Endothelial cell of umbilical vein (primary cell): ENCODE measurements at regions not wholly inside any gene's neighbourhood (a gene's known extent, or its start where the extent isn't known, plus 50 kb on each side); places are given as distances from the start of the nearest gene placed in this dataset.

Experiments used
- BruUV-seq: library from RNA; stranded (reverse); fragments of 400-500 nt; replicated peaks from 2 replicates; lab custom pipeline; 2021; lab: Mats Ljungman, UMichigan
- CTCF ChIA-PET: fragments of 300-600, 350-600 bp; sonication (Branson Sonifier 250); formaldehyde crosslinking; loops from one replicate; lab custom pipeline; 2021; ENCODE audit warnings: antibody characterized with exemption, inconsistent platforms; lab: Charles Lee
- POLR2A ChIA-PET: fragments of 300-600, 350-600 bp; sonication (Branson Sonifier 250); formaldehyde crosslinking; loops from one replicate; lab custom pipeline; 2021; ENCODE audit warnings: antibody characterized with exemption, inconsistent platforms; lab: Charles Lee
- DNase-seq: peaks from one replicate; pipeline ENCODE4 v3.0.0-alpha.2; 2011; ENCODE audit warnings: low read depth, low spot score
- FAIRE-seq: peaks from 2 replicates; lab custom pipeline; 2011; peaks lifted over from hg19 to GRCh38; lab: Jason Lieb, UNC
- H2AFZ ChIP-seq: 2 replicates; pipeline ENCODE4 v1.6.0; 2012; ENCODE audit warnings: low read depth, low read length, control low read depth, inconsistent platforms
- H3K27ac ChIP-seq: 2 replicates; pipeline ENCODE4 v1.5.1; 2011; ENCODE audit warnings: low read depth, mild to moderate bottlenecking, control low read depth, low read length, moderate library complexity; ENCODE audit not compliant: insufficient read depth
- H3K27me3 ChIP-seq, 2 experiments: 2 replicates each; pipeline versions ENCODE4 v1.6.0 to v1.6.1; 2011; ENCODE audit warnings: low read length in 2 of 2, mixed read lengths in 1 of 2; ENCODE audit not compliant: control insufficient read depth in 2 of 2, insufficient read depth in 2 of 2
- H3K36me3 ChIP-seq, 2 experiments: 2 replicates in 1 of 2; 3 replicates in 1 of 2; pipeline ENCODE4 v1.5.1; 2011; ENCODE audit warnings: low read length in 2 of 2, mild to moderate bottlenecking in 1 of 2, moderate library complexity in 1 of 2; ENCODE audit not compliant: control insufficient read depth in 2 of 2, insufficient read depth in 2 of 2; ENCODE audit errors: extremely low read depth in 1 of 2
- H3K4me1 ChIP-seq: 3 replicates; pipeline ENCODE4 v1.5.1; 2011; ENCODE audit warnings: mild to moderate bottlenecking, low read length; ENCODE audit not compliant: control insufficient read depth, insufficient read depth; ENCODE audit errors: extremely low read depth
- H3K4me2 ChIP-seq: 2 replicates; pipeline ENCODE4 v1.6.1; 2011; ENCODE audit warnings: low read length, control low read depth, mixed read lengths; ENCODE audit not compliant: insufficient read depth
- H3K4me3 ChIP-seq, 3 experiments: fragments of 200-600 bp in 1 of 3; sonication (generic), shearing (Covaris generic) in 1 of 3; replicated peaks in 1 of 3; 2 replicates each; pipeline ENCODE4 v1.5.1; 2011 to 2016; ENCODE audit warnings: control low read depth in 3 of 3, low read length in 3 of 3, mild to moderate bottlenecking in 2 of 3, inconsistent platforms in 1 of 3, low read depth in 1 of 3, moderate library complexity in 1 of 3; ENCODE audit not compliant: insufficient read depth in 1 of 3
- H3K79me2 ChIP-seq: 2 replicates; pipeline ENCODE4 v1.6.0; 2012; ENCODE audit warnings: low read length, inconsistent platforms; ENCODE audit not compliant: control insufficient read depth, insufficient read depth
- H3K9ac ChIP-seq: replicated peaks from 2 replicates; pipeline ENCODE3; 2011; ENCODE audit warnings: low read length, control low read depth; ENCODE audit not compliant: insufficient read depth; ENCODE audit errors: extremely low read depth
- H3K9me1 ChIP-seq: replicated peaks from 3 replicates; pipeline ENCODE4 v1.6.0; 2011; ENCODE audit warnings: mild to moderate bottlenecking, low read length; ENCODE audit not compliant: control insufficient read depth, insufficient read depth; ENCODE audit errors: extremely low read depth
- H3K9me3 ChIP-seq: replicated peaks from 2 replicates; pipeline ENCODE4 v1.5.1; 2012; ENCODE audit warnings: low read length, inconsistent platforms; ENCODE audit not compliant: control insufficient read depth, insufficient read depth
- H4K20me1 ChIP-seq: replicated peaks from 2 replicates; pipeline ENCODE3; 2011; ENCODE audit warnings: mild to moderate bottlenecking, low read length; ENCODE audit not compliant: control insufficient read depth, insufficient read depth; ENCODE audit errors: extremely low read depth
- EZH2 ChIP-seq: IDR thresholded peaks from 2 replicates; pipeline ENCODE4 v1.6.1; 2012; ENCODE audit warnings: borderline replicate concordance, low read depth, mild to moderate bottlenecking, moderate library complexity, low read length, inconsistent platforms; ENCODE audit not compliant: severe bottlenecking
- GATA2 ChIP-seq: IDR thresholded peaks from 2 replicates; pipeline ENCODE4 v1.7.0; 2011; ENCODE audit warnings: low read depth, mild to moderate bottlenecking, moderate library complexity, mixed read lengths, low read length; ENCODE audit not compliant: insufficient read length, insufficient read depth
- JUN ChIP-seq: IDR thresholded peaks from 2 replicates; pipeline ENCODE4 v1.6.1; 2011; ENCODE audit warnings: borderline replicate concordance, low read depth; ENCODE audit not compliant: insufficient read length, insufficient read depth
- MYC ChIP-seq: IDR thresholded peaks from one replicate; pipeline ENCODE4 v1.6.1; 2011; ENCODE audit warnings: mild to moderate bottlenecking, low read depth, low read length
- POLR2A ChIP-seq: IDR thresholded peaks from 2 replicates; pipeline ENCODE4 v1.6.1; 2012; ENCODE audit warnings: low read depth, mild to moderate bottlenecking, control low read depth, low read length
- POLR2AphosphoS5 ChIP-seq: IDR thresholded peaks from 2 replicates; pipeline ENCODE4 v1.6.1; 2012; ENCODE audit warnings: low read depth, mild to moderate bottlenecking, control low read depth, low read length, moderate library complexity; ENCODE audit not compliant: insufficient read depth
- dilution Hi-C: fragments of 300-500 bp; cut with MboI; formaldehyde crosslinking; loops from one replicate; pipeline ENCODE4 v1.15.0; 2019; ENCODE audit warnings: low sequenced_read_pairs; ENCODE audit not compliant: extremely low pct_ligation_motif_present
- intact Hi-C: fragments of 100-400 bp; cut with micrococcal nuclease; formaldehyde crosslinking; loops from one replicate; pipeline ENCODE4 v1.10.0; 2022
- TF ChIP-seq, protein P1 (sequence below), 2 donors: IDR thresholded peaks; 1 replicate in 1 of 2; 2 replicates in 1 of 2; pipeline ENCODE4 v1.5.1; 2011; ENCODE audit warnings: low read length in 2 of 2, mild to moderate bottlenecking in 2 of 2, moderate library complexity in 2 of 2, control low read depth in 1 of 2, inconsistent platforms in 1 of 2, low read depth in 1 of 2; ENCODE audit not compliant: insufficient read depth in 1 of 2; ENCODE audit errors: extremely low read depth in 1 of 2
- TF ChIP-seq, protein P2 (sequence below): IDR thresholded peaks from 2 replicates; pipeline ENCODE4 v1.6.1; 2011; ENCODE audit not compliant: insufficient read depth, insufficient read length

DNA sequence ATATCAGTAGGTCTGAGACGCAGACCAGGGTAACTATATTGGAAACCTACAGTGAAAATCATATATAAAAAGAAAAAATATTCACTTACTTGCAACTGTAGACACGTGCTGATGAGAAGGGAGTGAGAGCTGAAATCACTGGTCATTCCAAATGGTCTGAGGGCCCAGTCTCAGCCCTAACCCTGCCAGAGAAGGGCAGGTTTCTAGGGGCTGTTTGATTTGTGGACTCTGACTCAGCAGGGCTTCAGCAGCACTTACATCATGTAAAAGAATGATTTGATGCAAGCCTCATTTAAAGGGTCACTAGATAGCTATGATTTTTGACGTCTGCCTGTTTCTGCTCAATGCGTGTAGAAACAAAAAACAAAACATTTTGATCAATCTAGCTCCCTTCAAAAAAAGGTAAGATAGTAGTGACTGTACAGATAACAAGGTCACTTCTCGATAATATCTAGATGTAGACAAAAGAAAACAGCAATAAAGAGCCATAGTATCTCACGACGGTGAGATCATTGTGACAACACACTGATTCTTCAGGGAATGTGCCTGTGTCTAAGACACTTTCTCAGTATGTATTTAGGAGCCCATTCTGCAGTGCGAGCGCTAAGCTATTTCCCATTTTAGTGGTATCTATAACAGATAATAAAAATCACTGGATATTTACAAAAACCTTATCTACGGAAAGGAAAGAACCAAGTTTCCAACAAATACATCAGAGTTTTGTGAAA is 307.2 kb downstream of the HIVEP2 start:
- H3K9me1 ChIP-seq, result no peaks in the 10 kb centered on the region
- DNase-seq, result no peak
- H3K27ac ChIP-seq, result no peak overlapping the region
- no peaks in the 10 kb centered on the region for H3K9me3 ChIP-seq
- H3K9ac ChIP-seq, result no peak overlapping the region
- no peaks in the 10 kb centered on the region for H3K4me1 ChIP-seq
- no peak for TF ChIP-seq EZH2
- TF ChIP-seq POLR2AphosphoS5, result no peak
- TF ChIP-seq JUN, result no peak
- TF ChIP-seq POLR2A, result no peak
- TF ChIP-seq, protein P1, sequence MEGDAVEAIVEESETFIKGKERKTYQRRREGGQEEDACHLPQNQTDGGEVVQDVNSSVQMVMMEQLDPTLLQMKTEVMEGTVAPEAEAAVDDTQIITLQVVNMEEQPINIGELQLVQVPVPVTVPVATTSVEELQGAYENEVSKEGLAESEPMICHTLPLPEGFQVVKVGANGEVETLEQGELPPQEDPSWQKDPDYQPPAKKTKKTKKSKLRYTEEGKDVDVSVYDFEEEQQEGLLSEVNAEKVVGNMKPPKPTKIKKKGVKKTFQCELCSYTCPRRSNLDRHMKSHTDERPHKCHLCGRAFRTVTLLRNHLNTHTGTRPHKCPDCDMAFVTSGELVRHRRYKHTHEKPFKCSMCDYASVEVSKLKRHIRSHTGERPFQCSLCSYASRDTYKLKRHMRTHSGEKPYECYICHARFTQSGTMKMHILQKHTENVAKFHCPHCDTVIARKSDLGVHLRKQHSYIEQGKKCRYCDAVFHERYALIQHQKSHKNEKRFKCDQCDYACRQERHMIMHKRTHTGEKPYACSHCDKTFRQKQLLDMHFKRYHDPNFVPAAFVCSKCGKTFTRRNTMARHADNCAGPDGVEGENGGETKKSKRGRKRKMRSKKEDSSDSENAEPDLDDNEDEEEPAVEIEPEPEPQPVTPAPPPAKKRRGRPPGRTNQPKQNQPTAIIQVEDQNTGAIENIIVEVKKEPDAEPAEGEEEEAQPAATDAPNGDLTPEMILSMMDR (IDR thresholded peaks at IDR 0.05; ENCODE audit: extremely low read depth in 1 of 2, insufficient read depth in 1 of 2, low read depth in 1 of 2, low read length in 2 of 2), result no peak
- TF ChIP-seq MYC, result no peak
- no peak for TF ChIP-seq GATA2
- TF ChIP-seq, protein P2, sequence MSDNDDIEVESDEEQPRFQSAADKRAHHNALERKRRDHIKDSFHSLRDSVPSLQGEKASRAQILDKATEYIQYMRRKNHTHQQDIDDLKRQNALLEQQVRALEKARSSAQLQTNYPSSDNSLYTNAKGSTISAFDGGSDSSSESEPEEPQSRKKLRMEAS, result no peak
- ChIA-PET POLR2A (no interaction called here), CTCF (no interaction called here)
- peaks cover 0 to 1% of the 10 kb centered on the region in 2 experiments for H3K27me3 ChIP-seq
- H4K20me1 ChIP-seq, result no peaks in the 10 kb centered on the region
- H3K79me2 ChIP-seq, result no peaks in the 10 kb centered on the region
- no peak for FAIRE-seq
- no peak overlapping the region for H2AFZ ChIP-seq
- H3K4me3 ChIP-seq, result no peak overlapping the region
- BruUV-seq, result no TSS peak
- no peak overlapping the region for H3K4me2 ChIP-seq
- intact Hi-C loops, result no loop called here
- dilution Hi-C loops, result no loop called here
- no peaks in the 10 kb centered on the region for H3K36me3 ChIP-seq
